ENCODE measurements at regions not wholly inside any gene's neighbourhood (a gene's known extent, or its start where the extent isn't known, plus 50 kb on each side); places are given as distances from the start of the nearest gene placed in this dataset.

DNA sequence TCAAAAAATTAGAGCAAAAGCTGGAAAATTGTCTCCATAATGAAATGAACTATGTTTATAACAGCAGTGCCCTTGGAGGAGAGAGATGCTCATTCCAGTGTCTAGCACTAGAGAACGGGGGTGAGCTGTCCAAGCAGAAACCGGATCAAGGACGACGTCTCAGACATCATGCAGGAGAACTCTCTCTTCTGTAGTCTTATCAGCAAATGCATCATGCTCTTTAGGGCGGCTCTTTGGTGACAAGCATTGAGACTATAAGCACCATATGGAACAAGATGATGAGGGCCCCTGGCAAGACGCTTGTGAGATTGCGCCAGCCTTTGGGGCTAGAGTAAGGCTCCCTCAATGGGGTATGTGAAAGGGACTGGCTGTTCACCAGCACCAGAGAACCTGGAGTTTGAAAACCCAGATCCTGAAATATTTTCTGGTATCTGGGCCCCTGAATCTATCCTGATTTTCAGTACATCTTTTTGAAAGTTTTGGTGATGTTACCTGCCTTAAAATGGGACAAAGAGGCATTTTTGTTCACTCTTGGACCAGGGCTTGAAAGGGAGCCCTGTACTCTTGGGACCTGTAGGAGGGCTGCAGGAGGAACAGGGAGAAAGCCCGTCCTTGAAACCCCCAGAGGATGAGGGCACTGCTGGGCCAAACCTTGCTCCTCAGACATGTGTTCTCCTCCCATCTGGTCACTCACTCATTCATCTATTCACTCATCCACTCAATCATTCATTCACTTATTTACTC lies 127.6 kb downstream of the TTLL2 start:
- TF ChIP-seq, protein P1, sequence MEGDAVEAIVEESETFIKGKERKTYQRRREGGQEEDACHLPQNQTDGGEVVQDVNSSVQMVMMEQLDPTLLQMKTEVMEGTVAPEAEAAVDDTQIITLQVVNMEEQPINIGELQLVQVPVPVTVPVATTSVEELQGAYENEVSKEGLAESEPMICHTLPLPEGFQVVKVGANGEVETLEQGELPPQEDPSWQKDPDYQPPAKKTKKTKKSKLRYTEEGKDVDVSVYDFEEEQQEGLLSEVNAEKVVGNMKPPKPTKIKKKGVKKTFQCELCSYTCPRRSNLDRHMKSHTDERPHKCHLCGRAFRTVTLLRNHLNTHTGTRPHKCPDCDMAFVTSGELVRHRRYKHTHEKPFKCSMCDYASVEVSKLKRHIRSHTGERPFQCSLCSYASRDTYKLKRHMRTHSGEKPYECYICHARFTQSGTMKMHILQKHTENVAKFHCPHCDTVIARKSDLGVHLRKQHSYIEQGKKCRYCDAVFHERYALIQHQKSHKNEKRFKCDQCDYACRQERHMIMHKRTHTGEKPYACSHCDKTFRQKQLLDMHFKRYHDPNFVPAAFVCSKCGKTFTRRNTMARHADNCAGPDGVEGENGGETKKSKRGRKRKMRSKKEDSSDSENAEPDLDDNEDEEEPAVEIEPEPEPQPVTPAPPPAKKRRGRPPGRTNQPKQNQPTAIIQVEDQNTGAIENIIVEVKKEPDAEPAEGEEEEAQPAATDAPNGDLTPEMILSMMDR (conservative IDR thresholded peaks at IDR 0.05), result no peak
- TF ChIP-seq ZFX (IDR thresholded peaks at IDR 0.05), result no peak

All from C4-2B (cell line).